Body of pancreas (tissue), 4 donors: ENCODE measurements at regions not wholly inside any gene's neighbourhood (a gene's known extent, or its start where the extent isn't known, plus 50 kb on each side); places are given as distances from the start of the nearest gene placed in this dataset.
"Not testable (repeated sequence)": the region's sequence is repeated elsewhere in the genome, so short reads cannot be mapped to it uniquely, and the experiment has no call there.

Experiments used
- ATAC-seq: fragments of 150-250 bp; one replicate; pipeline ENCODE4 v1.9.1; 2016
- DNase-seq, 4 donors: peaks; one replicate each; pipeline ENCODE4 v3.0.0-alpha.2; 2019
- H3K27ac ChIP-seq, 4 donors: fragments of 200-600 bp; sonication (generic); 1 replicate in 3 of 4; 2 replicates in 1 of 4; pipeline versions ENCODE4 v1.5.1 to v1.6.1; 2016 to 2019; ENCODE audit warnings: mild to moderate bottlenecking in 1 of 4, mixed read lengths in 1 of 4, moderate library complexity in 1 of 4
- H3K27me3 ChIP-seq, 2 donors: fragments of 200-600 bp; sonication (generic); one replicate each; pipeline ENCODE4 v1.6.0; 2016; ENCODE audit warnings: mild to moderate bottlenecking in 1 of 2
- H3K36me3 ChIP-seq, 2 donors: fragments of 200-600 bp; sonication (generic); replicated peaks in 1 of 2; 2 replicates each; pipeline ENCODE4 v1.5.1; 2016; ENCODE audit warnings: low read depth in 2 of 2; ENCODE audit not compliant: insufficient read depth in 1 of 2
- H3K4me1 ChIP-seq: fragments of 200-600 bp; sonication (generic); one replicate; pipeline ENCODE4 v1.6.0; 2016
- H3K4me3 ChIP-seq, 2 donors: fragments of 200-600 bp; sonication (generic); 1 replicate in 1 of 2; 2 replicates in 1 of 2; pipeline ENCODE4 v1.5.1; 2016 to 2019
- H3K9me3 ChIP-seq, 3 donors: fragments of 200-600 bp; sonication (generic); 1 replicate in 2 of 3; 2 replicates in 1 of 3; pipeline ENCODE4 v1.5.1; 2016
- CTCF ChIP-seq, 7 experiments: fragments of 450-650 bp in 4 of 7; fragments of 200-600 bp in 3 of 7; sonication (generic) in 3 of 7; IDR thresholded peaks; one replicate each; pipeline ENCODE4 v1.5.1; 2016 to 2019; ENCODE audit warnings: antibody characterized with exemption in 7 of 7
- POLR2A ChIP-seq, 3 donors: fragments of 450-650 bp; IDR thresholded peaks; one replicate each; pipeline ENCODE4 v1.6.1; 2016; ENCODE audit warnings: antibody characterized with exemption in 3 of 3, mild to moderate bottlenecking in 2 of 3
- WGBS, 2 donors: methylation state at CpG; one replicate each; pipeline ENCODE4 v1.1.5; 2017; 5-methylcytosine and 5-hydroxymethylcytosine counted together
- intact Hi-C: fragments of 100-400 bp; cut with DNase I; formaldehyde crosslinking; loops from one replicate; pipeline ENCODE4 v1.15.1; 2023

- no peak for DNase-seq
- WGBS, 2 donors = 55 to 58% methylated on average over 4 of the region's 4 CpGs
- intact Hi-C loops = no loop called here
Observed at GRCh38 chr4:94063084-94063483, 144.6 kb upstream of the SMARCAD1 start.

GRCh38 chr4:94068753-94069719 is 138.6 kb upstream of the SMARCAD1 start:
- DNase-seq (no peak), ATAC-seq (no peak)
- intact Hi-C loops = no loop called here
- TF ChIP-seq POLR2A (IDR thresholded peaks at IDR 0.05) = no peak
- no peak for TF ChIP-seq CTCF (IDR thresholded peaks at IDR 0.05)
- no peaks in the 10 kb centered on the region for H3K27me3 ChIP-seq
- H3K9me3 ChIP-seq = no peaks in the 10 kb centered on the region
- H3K4me1 ChIP-seq = no peaks in the 10 kb centered on the region
- no peaks in the 10 kb centered on the region for H3K36me3 ChIP-seq
- H3K27ac ChIP-seq = no peak overlapping the region
- WGBS, 2 donors = 27 to 30% methylated on average over 8 of the region's 8 CpGs
- H3K4me3 ChIP-seq = no peak overlapping the region

More at GRCh38 chr4:94063084-94063483, 144.6 kb upstream of the SMARCAD1 start:
- no peaks in the 10 kb centered on the region for H3K9me3 ChIP-seq
- H3K27me3 ChIP-seq = no peaks in the 10 kb centered on the region
- H3K36me3 ChIP-seq = no peaks in the 10 kb centered on the region
- TF ChIP-seq POLR2A (IDR thresholded peaks at IDR 0.05) (no peak), CTCF (IDR thresholded peaks at IDR 0.05) (no peak)
- no peak overlapping the region for H3K4me3 ChIP-seq
- H3K4me1 ChIP-seq = no peaks in the 10 kb centered on the region
- ATAC-seq = no peak
- no peak overlapping the region for H3K27ac ChIP-seq

- no peak for TF ChIP-seq POLR2A (IDR thresholded peaks at IDR 0.05)
- H3K27me3 ChIP-seq = no peaks in the 10 kb centered on the region
- no peaks in the 10 kb centered on the region for H3K36me3 ChIP-seq
- intact Hi-C loops = no loop called here
- H3K27ac ChIP-seq = no peak overlapping the region
- H3K4me1 ChIP-seq = no peaks in the 10 kb centered on the region
- DNase-seq = no peak
- no peak overlapping the region for H3K4me3 ChIP-seq
- no peaks in the 10 kb centered on the region for H3K9me3 ChIP-seq
- ATAC-seq = no peak
- 40 to 52% methylated on average over 1 of the region's 1 CpG for WGBS, 2 donors
Observed at GRCh38 chr4:94076498-94076897, 131.2 kb upstream of the SMARCAD1 start.

GRCh38 chr4:94084155-94084554 is 123.5 kb upstream of the SMARCAD1 start:
- intact Hi-C loops = no loop called here
- no peak for ATAC-seq
- Histone ChIP-seq H3K27me3 (no peaks in the 10 kb centered on the region), H3K4me3 (no peak overlapping the region), H3K27ac (no peak overlapping the region), H3K4me1 (no peaks in the 10 kb centered on the region), H3K36me3 (no peaks in the 10 kb centered on the region), H3K9me3 (no peaks in the 10 kb centered on the region)
- DNase-seq = no peak
- WGBS, 2 donors = 34 to 62% methylated on average over 3 of the region's 3 CpGs
- TF ChIP-seq CTCF (IDR thresholded peaks at IDR 0.05) (no peak), POLR2A (IDR thresholded peaks at IDR 0.05) (no peak)

- intact Hi-C loops, H3K9me3 ChIP-seq, H3K36me3 ChIP-seq, H3K4me3 ChIP-seq, H3K4me1 ChIP-seq, DNase-seq, H3K27ac ChIP-seq, H3K27me3 ChIP-seq, ATAC-seq: not testable (repeated sequence)
- 81% methylated on average over 8 of the region's 8 CpGs; no CpG with 5 or more reads in 1 of the 2 donors for WGBS, 2 donors
Observed at GRCh38 chr4:94099141-94099540, 108.5 kb upstream of the SMARCAD1 start.
